Spleen (tissue), 11 donors: ENCODE measurements at regions not wholly inside any gene's neighbourhood (a gene's known extent, or its start where the extent isn't known, plus 50 kb on each side); places are given as distances from the start of the nearest gene placed in this dataset.

ENCODE experiments used
- DNase-seq: peaks from one replicate; pipeline ENCODE4 v3.0.0-alpha.2; 2020
- H3K27ac ChIP-seq, 8 donors: fragments of 200-600 bp; sonication (generic) in 7 of 8; 1 replicate in 4 of 8; 2 replicates in 4 of 8; pipeline versions ENCODE4 v1.5.0 to v1.8.0; 2016 to 2021; ENCODE audit warnings: inconsistent platforms in 4 of 8, mild to moderate bottlenecking in 4 of 8, moderate library complexity in 1 of 8
- H3K27me3 ChIP-seq, 7 donors: fragments of 200-600 bp; sonication (generic) in 6 of 7; replicated peaks in 1 of 7; 1 replicate in 4 of 7; 2 replicates in 3 of 7; pipeline versions ENCODE4 v1.5.0 to v1.8.0; 2016 to 2021; ENCODE audit warnings: inconsistent platforms in 3 of 7, mild to moderate bottlenecking in 1 of 7
- H3K36me3 ChIP-seq, 6 donors: fragments of 200-600 bp; sonication (generic) in 5 of 6; 1 replicate in 4 of 6; 2 replicates in 2 of 6; pipeline versions ENCODE4 v1.5.0 to v1.8.0; 2016 to 2021; ENCODE audit warnings: inconsistent platforms in 2 of 6
- H3K4me1 ChIP-seq, 6 donors: fragments of 200-600 bp; sonication (generic) in 5 of 6; 1 replicate in 3 of 6; 2 replicates in 3 of 6; pipeline versions ENCODE4 v1.5.0 to v1.8.0; 2016 to 2021; ENCODE audit warnings: inconsistent platforms in 3 of 6
- H3K4me3 ChIP-seq, 8 donors: fragments of 200-600 bp; sonication (generic) in 7 of 8; 1 replicate in 4 of 8; 2 replicates in 4 of 8; pipeline versions ENCODE4 v1.5.0 to v1.8.0; 2016 to 2021; ENCODE audit warnings: inconsistent platforms in 4 of 8, mild to moderate bottlenecking in 4 of 8, moderate library complexity in 2 of 8
- H3K9me3 ChIP-seq, 8 donors: fragments of 200-600 bp; sonication (generic) in 7 of 8; 1 replicate in 4 of 8; 2 replicates in 4 of 8; pipeline versions ENCODE4 v1.5.0 to v1.8.0; 2016 to 2021; ENCODE audit warnings: inconsistent platforms in 4 of 8
- POLR2A ChIP-seq, 3 donors: fragments of 450-650 bp; IDR thresholded peaks; one replicate each; pipeline ENCODE4 v1.5.1; 2017; ENCODE audit warnings: antibody characterized with exemption in 3 of 3, mild to moderate bottlenecking in 1 of 3
- POLR2AphosphoS5 ChIP-seq, 3 donors: sonication (generic); formaldehyde crosslinking; IDR thresholded peaks; one replicate each; pipeline ENCODE4 v1.5.1; 2017; ENCODE audit warnings: antibody characterized with exemption in 3 of 3
- WGBS, 5 donors: extraction: QIAGEN DNeasy Blood & Tissue Kit in 3 of 5; methylation state at CpG; one replicate each; pipeline versions ENCODE4 v1.1.5 to v1.1.7; 2013 to 2018; 5-methylcytosine and 5-hydroxymethylcytosine counted together
- intact Hi-C: fragments of 100-400 bp; cut with DNase I; formaldehyde crosslinking; loops from one replicate; pipeline ENCODE4 v1.15.0; 2023; ENCODE audit warnings: low total_unique reads
- TF ChIP-seq, protein P1 (sequence below), 11 experiments: fragments of 200-600 bp in 7 of 11; fragments of 450-650 bp in 4 of 11; sonication (generic) in 4 of 11; IDR thresholded peaks in 8 of 11; conservative IDR thresholded peaks in 3 of 11; 1 replicate in 7 of 11; 2 replicates in 4 of 11; pipeline versions ENCODE4 v1.4.0 to v1.8.0; 2016 to 2021; ENCODE audit warnings: antibody characterized with exemption in 11 of 11, inconsistent platforms in 4 of 11, mild to moderate bottlenecking in 1 of 11
- donor health status: healthy with polysubstance abuse.
- donor health status: DM: no; HTN: no; CAD: no; lungs with moderate emphysema.
- donor health status: DM: no; HTN: no; CAD: no.
- donor health status: Bipolar disorder and iron deficiency.
- donor health status: healthy.
- donor health status: DM: no; HTN: no; CAD: no.
- donor health status: DM: yes; HTN: yes; CAD: no.

GRCh38 chr10:128318913-128319312 lies 192.7 kb upstream of the MKI67 start:
- Histone ChIP-seq H3K36me3 (no peaks in the 10 kb centered on the region), H3K4me3 (no peak overlapping the region), H3K4me1 (no peaks in the 10 kb centered on the region), H3K9me3 (no peaks in the 10 kb centered on the region), H3K27me3 (peaks cover 0 to 20% (median 0%) of the 10 kb centered on the region in 7 donors), H3K27ac (no peak overlapping the region)
- no peak for DNase-seq
- intact Hi-C loops = no loop called here
- no peak for TF ChIP-seq POLR2AphosphoS5 (IDR thresholded peaks at IDR 0.05)
- TF ChIP-seq, protein P1, sequence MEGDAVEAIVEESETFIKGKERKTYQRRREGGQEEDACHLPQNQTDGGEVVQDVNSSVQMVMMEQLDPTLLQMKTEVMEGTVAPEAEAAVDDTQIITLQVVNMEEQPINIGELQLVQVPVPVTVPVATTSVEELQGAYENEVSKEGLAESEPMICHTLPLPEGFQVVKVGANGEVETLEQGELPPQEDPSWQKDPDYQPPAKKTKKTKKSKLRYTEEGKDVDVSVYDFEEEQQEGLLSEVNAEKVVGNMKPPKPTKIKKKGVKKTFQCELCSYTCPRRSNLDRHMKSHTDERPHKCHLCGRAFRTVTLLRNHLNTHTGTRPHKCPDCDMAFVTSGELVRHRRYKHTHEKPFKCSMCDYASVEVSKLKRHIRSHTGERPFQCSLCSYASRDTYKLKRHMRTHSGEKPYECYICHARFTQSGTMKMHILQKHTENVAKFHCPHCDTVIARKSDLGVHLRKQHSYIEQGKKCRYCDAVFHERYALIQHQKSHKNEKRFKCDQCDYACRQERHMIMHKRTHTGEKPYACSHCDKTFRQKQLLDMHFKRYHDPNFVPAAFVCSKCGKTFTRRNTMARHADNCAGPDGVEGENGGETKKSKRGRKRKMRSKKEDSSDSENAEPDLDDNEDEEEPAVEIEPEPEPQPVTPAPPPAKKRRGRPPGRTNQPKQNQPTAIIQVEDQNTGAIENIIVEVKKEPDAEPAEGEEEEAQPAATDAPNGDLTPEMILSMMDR (IDR thresholded peaks at IDR 0.05 in 8 of 11, conservative IDR thresholded peaks at IDR 0.05 in 3 of 11) = no peak
- no peak for TF ChIP-seq POLR2A (IDR thresholded peaks at IDR 0.05)
- WGBS, 5 donors = 51 to 63% (median 61%) methylated on average over 4 of the region's 4 CpGs

- H3K9me3 ChIP-seq = peaks cover 0 to 4% (median 0%) of the 10 kb centered on the region in 8 donors
- peaks cover 0 to 45% (median 0%) of the 10 kb centered on the region in 7 donors for H3K27me3 ChIP-seq
- no peak overlapping the region for H3K4me3 ChIP-seq
- H3K36me3 ChIP-seq = no peaks in the 10 kb centered on the region
- no peak overlapping the region for H3K27ac ChIP-seq
- DNase-seq = no peak
- TF ChIP-seq, protein P1 (IDR thresholded peaks at IDR 0.05 in 8 of 11, conservative IDR thresholded peaks at IDR 0.05 in 3 of 11) = no peak
- TF ChIP-seq POLR2A (IDR thresholded peaks at IDR 0.05) = no peak
- no peak for TF ChIP-seq POLR2AphosphoS5 (IDR thresholded peaks at IDR 0.05)
- intact Hi-C loops = no loop called here
- WGBS, 5 donors = 81 to 90% (median 86%) methylated on average over 7 of the region's 7 CpGs
- no peaks in the 10 kb centered on the region for H3K4me1 ChIP-seq
Observed at GRCh38 chr10:128322106-128322505, 195.9 kb upstream of the MKI67 start.

GRCh38 chr10:128322950-128323349 lies 196.7 kb upstream of the MKI67 start:
- peaks cover 0 to 49% (median 0%) of the 10 kb centered on the region in 7 donors for H3K27me3 ChIP-seq
- no peaks in the 10 kb centered on the region for H3K4me1 ChIP-seq
- H3K27ac ChIP-seq = no peak overlapping the region
- H3K4me3 ChIP-seq = no peak overlapping the region
- no peak for DNase-seq
- intact Hi-C loops = no loop called here
- peaks cover 0 to 13% (median 2%) of the 10 kb centered on the region in 8 donors for H3K9me3 ChIP-seq
- TF ChIP-seq, protein P1 (IDR thresholded peaks at IDR 0.05 in 8 of 11, conservative IDR thresholded peaks at IDR 0.05 in 3 of 11) = no peak
- TF ChIP-seq POLR2AphosphoS5 (IDR thresholded peaks at IDR 0.05) (no peak), POLR2A (IDR thresholded peaks at IDR 0.05) (no peak)
- H3K36me3 ChIP-seq = no peaks in the 10 kb centered on the region
- WGBS, 5 donors = 55 to 93% (median 73%) methylated on average over 1 of the region's 1 CpG

DNA sequence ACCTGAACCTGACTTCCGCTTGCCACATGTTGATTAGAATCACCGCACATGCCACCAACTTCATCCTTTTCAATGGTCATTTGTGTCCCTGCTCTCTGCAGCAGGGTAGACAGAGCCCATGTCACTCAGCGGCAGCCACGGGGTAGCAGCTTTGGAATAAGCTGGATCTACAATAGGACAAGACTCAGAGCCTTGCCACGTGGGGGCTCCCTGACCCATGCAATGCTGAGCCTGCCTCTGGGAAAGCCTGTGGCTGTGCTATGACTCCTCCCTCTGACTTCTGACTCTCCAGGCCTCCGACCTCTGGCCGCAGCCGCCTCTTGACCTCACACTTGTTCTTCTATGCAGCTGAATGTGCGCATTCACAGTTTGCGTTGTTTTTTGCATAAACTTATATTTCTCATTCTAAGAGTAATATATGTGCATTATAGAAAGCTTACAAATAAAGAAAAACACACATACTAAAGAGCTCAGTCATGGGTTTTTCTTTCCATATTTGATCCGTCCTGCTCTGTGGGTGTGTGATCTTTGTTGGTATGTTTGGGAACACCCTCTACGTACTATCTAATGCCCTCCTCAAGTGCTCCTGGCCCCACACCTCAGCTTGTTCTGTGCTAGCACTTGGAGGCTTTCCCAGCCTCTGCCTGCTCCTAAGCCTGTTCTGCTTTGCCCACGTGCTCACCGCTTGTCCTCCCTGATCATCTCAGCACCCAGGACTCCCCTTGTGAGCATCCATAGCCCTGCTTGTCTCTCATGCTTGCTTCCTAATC lies 198.0 kb upstream of the MKI67 start:
- Histone ChIP-seq H3K9me3 (peaks cover 0 to 14% (median 4%) of the 10 kb centered on the region in 8 donors), H3K4me1 (no peaks in the 10 kb centered on the region), H3K27ac (no peak overlapping the region), H3K4me3 (no peak overlapping the region), H3K27me3 (peaks cover 0 to 49% (median 0%) of the 10 kb centered on the region in 7 donors), H3K36me3 (no peaks in the 10 kb centered on the region)
- 57 to 62% (median 58%) methylated on average over 14 of the region's 14 CpGs for WGBS, 5 donors
- no peak for TF ChIP-seq POLR2A (IDR thresholded peaks at IDR 0.05)
- intact Hi-C loops = no loop called here
- DNase-seq = no peak
